ENCODE measurements at regions not wholly inside any gene's neighbourhood (a gene's known extent, or its start where the extent isn't known, plus 50 kb on each side); places are given as distances from the start of the nearest gene placed in this dataset.

DNA sequence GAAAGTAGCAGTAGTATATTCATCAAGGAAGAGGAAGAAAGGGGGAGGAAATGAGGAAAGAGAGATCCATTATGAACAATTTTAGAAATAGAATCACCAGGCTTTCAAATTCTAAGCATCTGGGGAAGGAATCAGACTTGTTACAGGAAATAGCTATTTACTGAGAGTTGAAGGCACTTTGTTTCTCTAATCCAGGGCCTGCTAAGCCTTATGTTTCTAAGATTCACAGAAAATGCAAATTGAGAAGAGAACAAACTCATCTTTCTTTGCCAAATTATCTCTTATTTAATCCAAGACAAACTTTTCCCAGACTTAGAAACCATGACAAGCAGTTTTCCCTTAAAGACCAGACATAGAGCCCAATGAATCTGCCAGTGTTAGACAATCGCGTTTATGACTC, 528.0 kb upstream of the NMUR2 start:
- no peak for DNase-seq (ENCODE audit: low read depth, low spot score)
- no peak overlapping the region for H3K4me3 ChIP-seq (ENCODE audit: low read length)

DNA sequence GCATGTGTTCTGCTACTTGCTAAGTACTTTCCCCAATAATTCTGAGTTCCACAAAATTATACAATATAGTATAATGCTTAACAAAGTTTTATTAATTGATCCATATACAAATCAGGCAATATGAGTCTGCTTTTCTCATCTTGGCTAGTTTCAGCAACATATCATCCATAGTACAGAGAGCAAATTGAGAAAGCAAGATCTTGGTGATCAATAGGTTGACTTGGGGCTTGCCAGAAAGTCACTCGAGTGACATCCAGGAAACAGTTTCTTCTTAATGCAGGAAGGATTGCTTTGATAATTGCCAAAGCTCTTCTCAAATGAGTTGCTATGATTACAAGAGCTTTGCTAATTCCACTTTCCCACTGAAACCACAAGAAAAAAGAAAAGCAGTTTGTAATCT, 533.6 kb upstream of the NMUR2 start:
- no peak for DNase-seq (ENCODE audit: low read depth, low spot score)
- no peak overlapping the region for H3K4me3 ChIP-seq (ENCODE audit: low read length)

DNA sequence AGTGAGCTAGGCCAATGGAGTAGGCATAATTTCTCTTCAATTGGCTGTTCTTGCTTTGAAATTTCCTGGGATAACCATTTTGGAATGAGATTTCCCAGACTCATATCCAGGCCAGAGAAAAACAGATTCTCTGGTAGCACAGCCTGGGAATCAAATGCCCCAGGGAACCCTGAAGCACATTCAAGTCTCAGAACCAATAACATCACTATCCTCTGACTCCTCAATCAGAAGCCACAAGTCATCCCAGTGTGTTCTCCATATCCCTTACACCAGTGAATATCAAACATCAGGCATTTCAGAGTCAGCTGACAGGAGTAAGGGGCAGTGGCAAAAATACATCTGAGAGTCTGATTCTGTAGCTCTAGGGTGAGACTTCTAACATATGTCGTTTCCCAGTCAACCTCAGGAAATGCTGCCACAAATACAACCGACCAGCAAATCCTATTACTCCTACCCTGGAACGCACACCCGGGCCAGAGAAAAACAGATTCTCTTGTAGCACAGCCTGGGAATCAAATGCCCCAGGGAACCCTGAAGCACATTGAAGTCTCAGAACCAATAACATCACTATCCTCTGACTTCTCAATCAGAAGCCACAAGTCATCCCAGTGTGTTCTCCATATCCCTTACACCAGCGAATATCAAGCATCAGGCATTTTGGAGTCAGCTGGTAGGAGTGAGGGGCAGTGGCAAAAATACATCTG, 537.7 kb upstream of the NMUR2 start:
- no peak overlapping the region for H3K4me3 ChIP-seq (ENCODE audit: low read length)
- no peak for DNase-seq (ENCODE audit: low read depth, low spot score)

DNA sequence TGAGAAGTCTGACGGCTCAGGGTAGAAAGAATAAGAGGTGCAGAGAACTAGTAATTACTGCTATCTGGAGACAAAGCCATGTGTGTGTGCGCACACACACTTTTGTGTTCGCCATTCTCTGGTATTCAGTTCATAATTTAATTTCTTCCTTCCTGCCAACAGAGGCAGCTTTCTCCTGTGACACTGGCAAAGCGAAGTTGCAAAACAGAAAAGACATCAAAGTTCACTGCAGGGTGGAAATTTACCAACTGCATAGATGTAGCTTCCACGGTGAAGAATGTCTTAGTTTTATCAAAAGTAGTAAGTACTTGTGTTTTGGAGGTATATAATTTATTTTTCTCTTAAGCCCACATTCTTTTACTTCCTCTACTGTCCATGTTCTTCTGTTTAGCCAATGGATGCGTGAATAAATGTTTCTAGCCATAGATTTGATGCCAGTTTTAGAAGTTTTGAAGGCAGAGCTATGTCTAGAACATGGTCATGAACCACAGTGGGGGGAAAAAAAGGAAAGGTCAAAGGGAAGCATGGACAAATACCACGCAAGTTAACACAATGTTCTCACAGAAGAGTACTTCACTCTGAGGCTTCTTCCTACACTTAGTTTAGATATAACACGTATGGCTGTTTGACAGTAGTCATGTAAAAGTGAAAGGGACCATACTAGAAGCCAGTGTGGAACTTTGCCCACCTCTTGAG, 536.5 kb upstream of the GRIA1 start:
- no peak for DNase-seq (ENCODE audit: low read depth, low spot score)
- H3K4me3 ChIP-seq (ENCODE audit: low read length): no peak overlapping the region

DNA sequence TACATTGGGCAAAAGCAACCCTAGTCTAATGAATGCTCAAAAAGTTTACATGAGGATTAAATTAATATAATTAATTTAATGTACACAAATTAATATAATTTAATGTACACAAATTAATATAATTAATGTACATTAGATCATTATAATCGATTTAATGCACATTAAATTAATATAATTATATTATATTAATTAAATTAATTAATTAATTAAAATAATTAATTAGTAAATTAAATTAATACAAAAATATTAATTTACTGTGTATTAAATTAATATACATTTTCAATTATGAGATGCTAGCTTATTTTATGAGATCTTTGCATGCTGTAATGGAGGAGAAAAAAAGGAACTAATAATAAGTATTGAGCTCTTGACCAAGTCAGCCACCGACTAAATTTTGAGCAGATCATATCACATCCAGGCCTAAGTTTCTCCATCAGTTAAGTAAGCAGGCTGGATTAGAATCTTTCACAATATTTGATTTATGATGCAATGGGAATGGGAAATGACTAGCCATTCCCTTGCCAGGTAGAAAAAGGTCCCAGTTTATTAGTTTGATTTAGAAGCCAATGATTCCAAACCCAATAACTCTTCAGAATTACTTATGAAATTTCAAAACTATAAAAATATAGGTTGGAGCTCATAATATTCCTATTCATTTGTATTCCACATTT, 533.4 kb upstream of the GRIA1 start:
- DNase-seq (ENCODE audit: low read depth, low spot score): no peak

DNA sequence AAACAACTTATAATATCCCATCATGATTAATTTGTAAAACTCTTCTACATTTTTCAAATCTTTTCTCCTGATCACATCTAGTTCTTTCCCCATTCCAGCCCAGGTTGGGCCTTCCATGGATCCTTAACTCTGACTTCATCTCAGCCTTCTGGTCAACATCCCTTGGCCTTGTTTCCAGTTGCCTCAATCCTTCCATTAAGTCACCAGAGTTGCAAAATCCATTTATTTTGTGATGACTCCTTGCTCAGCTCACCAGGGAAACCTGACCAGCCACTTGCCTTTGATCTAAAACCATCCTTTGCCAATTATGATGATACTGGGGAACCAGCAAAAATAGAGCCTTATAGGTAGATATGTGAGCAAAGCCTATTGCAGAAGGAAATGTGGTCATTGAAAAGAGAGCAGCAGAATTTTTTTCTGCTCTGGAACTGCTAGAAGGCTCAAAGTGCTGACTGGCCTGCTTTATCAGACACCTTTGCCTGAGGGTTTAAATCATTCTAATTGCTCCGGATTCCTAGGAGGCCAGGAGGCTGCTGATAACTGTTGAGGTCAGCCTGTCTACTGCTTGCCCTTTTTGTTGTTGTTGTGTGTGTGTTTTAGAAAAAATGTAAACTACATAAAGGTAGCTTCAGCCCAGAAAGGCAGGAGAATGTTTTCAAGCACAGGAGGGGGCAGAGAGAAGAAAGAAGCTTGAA, 512.2 kb upstream of the GRIA1 start:
- no peak overlapping the region for H3K4me3 ChIP-seq (ENCODE audit: low read length)
- DNase-seq (ENCODE audit: low read depth, low spot score): no peak

More for the DNA sequence above, 533.4 kb upstream of the GRIA1 start:
- H3K4me3 ChIP-seq (ENCODE audit: low read length): no peak overlapping the region

DNA sequence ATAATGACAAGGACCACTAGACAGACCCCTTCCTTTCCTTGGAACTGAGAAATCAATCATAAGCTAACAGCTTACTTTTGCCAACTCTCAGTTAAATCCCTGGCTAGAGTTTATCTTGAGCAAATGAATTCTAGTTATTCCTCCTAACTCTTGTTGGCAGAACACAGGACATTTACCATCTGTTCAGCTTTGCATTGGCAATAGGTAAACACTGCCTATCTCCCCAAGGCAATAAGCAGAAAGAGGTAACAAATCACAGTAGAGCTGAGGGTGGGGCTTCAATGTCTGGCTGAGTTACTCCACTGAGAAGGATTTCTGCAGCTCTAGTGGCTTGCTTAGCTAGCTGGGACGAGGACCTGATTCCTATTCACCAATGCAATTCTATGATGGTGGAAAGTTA, 503.3 kb upstream of the GRIA1 start:
- DNase-seq (ENCODE audit: low read depth, low spot score): no peak
- no peak overlapping the region for H3K4me3 ChIP-seq (ENCODE audit: low read length)

DNA sequence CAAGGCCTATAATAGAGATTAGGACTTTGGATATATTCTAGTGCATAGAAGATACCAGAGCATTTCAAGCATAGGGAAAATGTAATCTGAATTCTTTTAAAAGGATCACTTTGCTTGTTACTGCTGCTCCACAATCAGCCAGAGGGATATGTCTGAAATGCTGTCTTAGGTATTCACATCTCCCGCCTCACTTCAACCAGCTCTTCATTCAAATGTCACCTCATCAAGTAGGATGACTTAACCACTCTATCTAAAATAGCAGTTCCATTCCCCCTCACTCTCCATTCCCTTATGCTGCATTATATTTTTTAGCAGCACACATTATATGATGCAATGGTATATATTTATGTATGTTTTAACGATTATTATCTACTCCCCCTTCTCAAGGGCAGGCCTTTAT, 500.3 kb upstream of the GRIA1 start:
- no peak for DNase-seq (ENCODE audit: low read depth, low spot score)

DNA sequence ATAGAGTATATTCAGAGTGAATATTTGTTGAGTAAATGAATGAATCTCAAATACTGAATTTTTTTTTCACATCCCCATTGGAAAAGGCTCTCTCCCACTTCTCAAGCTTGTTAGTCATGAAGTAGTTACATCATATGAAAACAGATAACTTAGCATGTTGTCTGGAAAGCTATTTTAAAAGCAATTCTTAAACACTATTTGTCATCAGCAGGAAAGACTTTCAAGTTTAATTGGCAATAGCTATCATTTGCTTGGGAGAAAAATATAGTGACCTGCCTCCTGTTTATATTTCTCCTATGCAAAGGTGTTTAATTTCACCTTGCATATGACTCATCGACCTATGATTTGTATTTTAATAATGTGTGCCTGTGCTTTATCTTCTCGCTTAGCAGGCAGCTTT, 499.8 kb upstream of the GRIA1 start:
- H3K4me3 ChIP-seq (ENCODE audit: low read length): no peak overlapping the region
- DNase-seq (ENCODE audit: low read depth, low spot score): no peak

More for the DNA sequence above, 500.3 kb upstream of the GRIA1 start:
- H3K4me3 ChIP-seq (ENCODE audit: low read length): no peak overlapping the region

DNA sequence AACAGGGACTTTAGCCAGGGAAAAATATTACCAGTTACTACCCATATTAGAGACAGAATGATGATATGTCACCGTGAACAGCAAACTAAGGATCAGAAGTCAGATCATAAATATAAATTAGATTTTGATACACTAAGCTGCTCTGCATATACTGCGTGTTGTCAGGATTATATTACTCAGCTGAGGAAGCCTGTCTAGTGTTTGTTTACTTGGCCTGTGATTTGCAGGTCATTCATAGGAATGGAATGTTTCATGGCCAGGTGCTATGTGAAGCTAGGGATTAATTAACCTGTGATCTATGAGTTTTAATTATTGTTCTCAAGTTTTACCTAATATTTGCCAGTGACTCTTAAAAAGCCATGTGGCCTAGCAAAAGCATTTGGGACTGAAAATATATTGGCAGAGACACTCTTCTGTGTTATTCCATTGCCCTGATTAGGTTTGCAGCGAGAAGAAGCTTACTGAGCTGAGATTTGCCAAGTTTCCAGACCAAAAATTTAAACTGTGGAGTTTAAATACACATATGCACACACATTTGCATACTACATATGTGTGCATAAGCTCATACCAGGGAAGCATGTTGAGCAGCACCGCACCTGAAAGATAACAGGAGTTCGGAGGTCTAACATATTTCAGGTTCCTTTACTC, 496.3 kb upstream of the GRIA1 start:
- no peak overlapping the region for H3K4me3 ChIP-seq (ENCODE audit: low read length)
- DNase-seq (ENCODE audit: low read depth, low spot score): no peak

DNA sequence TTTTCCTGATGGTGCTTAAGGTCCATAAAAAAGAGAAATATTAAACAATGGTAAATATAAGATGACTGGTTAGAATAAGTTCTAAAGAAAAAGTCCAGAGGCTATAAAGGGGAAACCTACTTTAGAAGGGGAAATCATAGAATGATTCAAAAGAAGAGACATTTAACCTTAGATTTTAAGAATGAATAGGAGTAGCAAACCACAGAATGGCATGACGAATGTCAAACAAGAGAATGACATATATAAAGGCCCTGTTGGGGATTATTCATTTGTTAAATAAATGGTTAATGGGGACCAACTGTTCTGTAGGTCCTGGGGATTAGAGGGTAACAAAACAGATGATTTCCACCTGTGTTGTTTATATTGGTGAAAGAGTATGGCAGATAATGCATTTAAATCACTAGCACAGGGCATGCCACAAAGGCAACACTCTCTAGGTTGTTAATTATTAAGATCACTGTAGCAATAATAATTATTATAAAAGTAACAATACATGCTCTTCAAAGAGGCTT, 495.2 kb upstream of the GRIA1 start:
- no peak for DNase-seq (ENCODE audit: low read depth, low spot score)
- no peak overlapping the region for H3K4me3 ChIP-seq (ENCODE audit: low read length)

DNA sequence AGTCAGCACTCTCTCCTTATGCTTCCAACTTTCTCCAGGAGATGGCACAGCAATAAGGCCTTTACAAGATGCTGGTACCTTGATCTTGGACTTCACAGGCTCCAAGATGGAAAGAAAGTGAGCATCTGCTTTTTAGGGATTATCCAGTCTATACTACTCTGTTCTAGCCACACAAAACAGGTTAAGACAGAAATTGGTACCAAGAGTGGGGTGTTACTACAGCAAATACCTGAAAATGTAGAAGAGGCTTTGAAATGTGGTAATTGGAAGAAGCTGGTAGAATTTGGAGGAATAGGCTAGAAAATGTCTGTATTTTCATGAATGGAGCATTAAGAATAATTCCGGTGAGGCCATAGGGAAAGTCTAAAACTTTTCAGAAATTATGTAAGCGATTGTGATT, 484.8 kb upstream of the GRIA1 start:
- no peak overlapping the region for H3K4me3 ChIP-seq (ENCODE audit: low read length)
- no peak for DNase-seq (ENCODE audit: low read depth, low spot score)

DNA sequence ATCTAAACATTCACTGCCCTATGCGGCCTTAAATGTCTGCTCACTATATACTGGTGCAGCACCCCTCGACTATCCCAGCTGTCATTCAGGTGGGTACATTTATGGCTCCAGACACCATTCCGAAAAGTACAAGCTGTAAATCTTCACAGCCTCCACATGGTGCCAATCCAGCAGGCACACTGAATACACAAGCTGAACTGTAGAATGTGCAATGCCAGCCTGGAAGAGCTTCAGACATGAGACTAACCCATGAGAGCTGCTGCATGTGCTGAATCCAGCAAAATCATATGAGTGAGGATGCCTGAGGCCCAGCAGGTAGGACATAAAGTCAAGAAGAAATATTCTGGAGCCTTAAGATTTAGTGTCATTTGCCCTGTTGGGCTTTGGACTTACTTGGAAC, 483.8 kb upstream of the GRIA1 start:
- H3K4me3 ChIP-seq (ENCODE audit: low read length): no peak overlapping the region
- no peak for DNase-seq (ENCODE audit: low read depth, low spot score)

DNA sequence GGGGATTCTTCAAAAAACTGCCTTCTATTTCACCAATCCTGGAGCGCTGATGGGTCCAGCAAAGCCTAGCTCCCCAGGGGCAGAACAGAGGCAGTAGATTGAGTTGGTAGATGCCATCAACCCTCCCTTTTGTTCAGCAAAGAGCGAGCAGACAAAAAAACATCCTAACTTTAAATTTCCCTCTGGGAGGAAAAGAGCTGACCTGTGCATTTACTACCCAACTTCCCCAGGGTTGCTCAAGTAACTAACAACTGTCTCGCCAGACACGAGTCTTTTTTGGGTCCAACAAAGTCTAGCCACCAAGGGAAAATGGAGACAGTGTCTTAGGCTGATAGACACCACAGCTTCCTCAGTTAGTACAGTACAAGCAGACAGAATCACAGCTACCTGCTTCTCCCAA, 476.3 kb upstream of the GRIA1 start:
- H3K4me3 ChIP-seq (ENCODE audit: low read length): no peak overlapping the region
- no peak for DNase-seq (ENCODE audit: low read depth, low spot score)

DNA sequence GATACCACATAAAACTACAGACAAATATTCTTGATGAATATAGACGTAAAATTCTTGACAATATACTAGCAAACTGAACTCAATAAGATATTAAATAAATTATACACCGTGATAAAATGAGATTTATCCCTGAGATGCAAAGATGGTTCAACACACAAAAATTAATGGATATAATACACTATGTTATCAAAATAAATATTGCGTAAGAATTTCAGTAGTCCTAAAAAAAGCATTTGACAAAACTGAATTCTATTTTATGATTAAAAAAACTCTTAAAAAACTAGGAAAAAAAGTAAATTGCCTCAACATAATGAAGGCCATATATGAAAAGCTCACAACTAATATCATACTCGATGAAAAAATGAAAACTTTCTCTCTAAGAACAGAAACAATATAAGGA, 472.3 kb upstream of the GRIA1 start:
- no peak overlapping the region for H3K4me3 ChIP-seq (ENCODE audit: low read length)
- DNase-seq (ENCODE audit: low read depth, low spot score): no peak

DNA sequence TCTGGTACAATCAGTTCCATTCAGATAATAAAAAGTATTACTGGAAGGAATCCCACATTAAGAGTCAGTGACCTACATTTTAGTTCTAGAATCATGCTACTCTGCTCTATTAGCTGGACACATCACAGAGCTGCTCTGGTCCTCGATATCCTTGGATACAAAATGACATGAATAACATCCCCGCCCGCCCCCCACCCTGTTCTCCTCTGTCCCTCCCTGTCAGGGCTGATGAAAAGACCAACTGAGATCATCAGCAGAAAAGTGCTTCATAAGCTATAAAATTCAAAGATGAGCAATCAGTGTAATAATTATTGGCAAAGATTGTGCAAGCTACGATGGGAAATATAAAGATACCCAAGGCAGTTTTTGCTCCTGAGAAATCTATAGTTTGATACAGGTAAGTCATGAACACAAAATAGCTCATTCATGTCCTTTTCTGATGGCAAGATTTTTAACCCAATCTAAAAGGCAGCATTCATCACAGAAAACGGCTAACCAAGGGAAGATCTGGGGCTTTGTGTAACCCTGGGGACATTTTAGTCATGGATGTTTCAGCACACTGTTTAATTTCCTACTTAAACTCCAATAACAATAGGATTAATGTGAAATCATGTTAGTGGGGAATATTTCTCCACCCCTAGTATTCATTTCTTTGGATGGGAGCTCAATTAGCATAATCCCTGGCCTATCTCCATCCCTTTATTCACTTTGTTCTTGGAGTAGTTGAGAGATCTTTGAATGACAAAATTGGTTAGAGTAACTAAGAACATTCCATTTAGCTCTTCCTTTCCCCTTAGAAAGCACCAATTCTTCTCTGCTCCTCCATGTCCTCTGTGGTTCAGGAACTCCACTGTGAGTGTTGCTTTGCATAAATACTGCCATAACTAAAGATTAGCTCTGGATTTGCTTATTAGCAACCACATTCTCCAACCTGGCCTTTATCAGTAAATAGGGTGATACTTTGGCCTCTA, 459.4 kb upstream of the GRIA1 start:
- DNase-seq (ENCODE audit: low read depth, low spot score): no peak
- no peak overlapping the region for H3K4me3 ChIP-seq (ENCODE audit: low read length)

DNA sequence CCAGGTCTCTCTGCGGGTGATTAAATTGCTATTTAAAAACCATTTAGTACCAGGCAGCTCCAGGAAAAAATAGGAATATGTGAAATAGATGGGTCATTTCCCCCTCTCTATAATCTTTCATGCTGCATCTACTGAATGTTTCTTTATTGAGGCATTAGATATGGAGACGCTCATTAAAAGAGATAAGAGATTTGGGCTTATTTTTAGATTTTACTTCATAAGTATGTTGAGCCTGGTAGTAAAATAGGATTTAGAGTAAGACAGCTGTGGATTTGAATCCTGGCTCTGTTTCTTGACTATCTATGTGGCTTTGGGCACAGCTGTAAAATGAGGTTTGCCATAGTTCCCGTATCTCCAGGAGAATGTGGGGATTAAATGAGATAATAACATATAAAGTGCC, 451.0 kb upstream of the GRIA1 start:
- no peak for DNase-seq (ENCODE audit: low read depth, low spot score)
- no peak overlapping the region for H3K4me3 ChIP-seq (ENCODE audit: low read length)

DNA sequence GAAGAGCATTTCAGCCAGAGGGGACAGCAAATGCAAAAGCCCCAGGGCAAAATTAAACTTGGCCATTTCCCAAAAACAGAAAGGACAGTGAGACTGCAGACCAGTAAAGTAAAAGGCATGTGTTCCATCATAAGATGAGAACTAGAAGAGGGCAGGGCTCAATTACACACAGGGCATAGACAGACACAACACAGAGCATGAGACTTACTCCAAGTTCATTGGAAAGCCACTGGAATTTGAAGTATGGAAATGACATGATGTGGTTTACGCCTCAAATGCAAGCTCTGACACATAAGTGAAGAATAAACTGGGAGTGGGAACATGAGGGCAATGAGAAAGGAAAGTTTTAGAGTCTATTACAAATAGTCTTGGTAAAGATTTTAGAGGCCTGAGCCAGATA, 446.6 kb upstream of the GRIA1 start:
- H3K4me3 ChIP-seq (ENCODE audit: low read length): no peak overlapping the region
- no peak for DNase-seq (ENCODE audit: low read depth, low spot score)

All from Jurkat, Clone E6-1 (cell line).